ENCODE measurements at regions not wholly inside any gene's neighbourhood (a gene's known extent, or its start where the extent isn't known, plus 50 kb on each side); places are given as distances from the start of the nearest gene placed in this dataset.

- Histone ChIP-seq H3K18ac (ENCODE audit: insufficient read length, low read depth, low read length) (no peak overlapping the region), H3K23ac (ENCODE audit: insufficient read length, low read depth, low read length) (no peak overlapping the region), H2BK5ac (ENCODE audit: insufficient read length, low read length) (no peak overlapping the region), H2AK5ac (ENCODE audit: insufficient read length, low read length) (no peak overlapping the region), H2BK120ac (ENCODE audit: low read depth, low read length, poor library complexity, severe bottlenecking) (no peak overlapping the region), H4K5ac (ENCODE audit: insufficient read length, low read depth, low read length) (no peak overlapping the region), H3K4me2 (ENCODE audit: insufficient read depth, insufficient read length, low read length) (no peak overlapping the region), H3K4ac (ENCODE audit: low read depth, low read length) (no peak overlapping the region), H4K8ac (replicated peaks; ENCODE audit: insufficient read length, low read depth, low read length) (no peak overlapping the region), H3K4me1 (ENCODE audit: insufficient read depth, low read length) (no peaks in the 10 kb centered on the region), H3K56ac (ENCODE audit: insufficient read length, low read depth, low read length) (no peak overlapping the region), H4K91ac (ENCODE audit: insufficient read length, low read depth, low read length) (no peak overlapping the region), H3K9me3 (ENCODE audit: control insufficient read depth, low read depth, low read length) (no peaks in the 10 kb centered on the region), H2BK15ac (ENCODE audit: low read depth, low read length) (no peak overlapping the region), H3K9ac (ENCODE audit: extremely low read depth, insufficient read length, low read length) (no peak overlapping the region), H3T11ph (ENCODE audit: low read length) (no peak overlapping the region), H3K14ac (ENCODE audit: insufficient read depth, low read length) (no peak overlapping the region), H2BK20ac (ENCODE audit: low read depth, low read length, poor library complexity, severe bottlenecking) (no peak overlapping the region), H3K27ac (ENCODE audit: insufficient read length, low read depth, low read length) (no peak overlapping the region), H3K79me1 (ENCODE audit: insufficient read depth, low read depth, low read length, poor library complexity, severe bottlenecking) (no peaks in the 10 kb centered on the region), H3K27me3 (ENCODE audit: insufficient read depth, low read length) (no peaks in the 10 kb centered on the region), H2BK12ac (ENCODE audit: insufficient read length, low read depth, low read length) (no peak overlapping the region), H4K20me1 (ENCODE audit: control insufficient read depth, insufficient read depth, insufficient read length) (no peaks in the 10 kb centered on the region), H3K23me2 (ENCODE audit: insufficient read length, low read depth, low read length, poor library complexity, severe bottlenecking) (no peaks in the 10 kb centered on the region), H2AFZ (ENCODE audit: low read length) (no peak overlapping the region), H3K79me2 (ENCODE audit: insufficient read depth, low read length) (no peaks in the 10 kb centered on the region)
- H3K9me3 Mint-ChIP-seq: no peaks in the 10 kb centered on the region
- no peak for DNase-seq
- no peak overlapping the region for H3K27ac Mint-ChIP-seq
- no CpG with 5 or more reads among the region's 2 CpGs for WGBS (ENCODE audit: extremely low coverage, insufficient read length, low lambda C conversion rate)
- H3K4me1 Mint-ChIP-seq: peaks cover 6 to 13% of the 10 kb centered on the region in 2 experiments
- H3K27me3 Mint-ChIP-seq (ENCODE audit: low read depth): no peaks in the 10 kb centered on the region
- H3K4me3 Mint-ChIP-seq: no peak overlapping the region
- no peak for TF ChIP-seq CTCF (conservative IDR thresholded peaks at IDR 0.05)
- H3K36me3 Mint-ChIP-seq (ENCODE audit: insufficient read depth in 1 of 3, low read depth in 3 of 3): no peaks in the 10 kb centered on the region
These were observed 64.6 kb upstream of the LMO3 start for GRCh38 chr12:16670456-16671050.
